HFFc6 (cell line): ENCODE measurements at regions not wholly inside any gene's neighbourhood (a gene's known extent, or its start where the extent isn't known, plus 50 kb on each side); places are given as distances from the start of the nearest gene placed in this dataset.

Source experiments
- DNase-seq: peaks from one replicate; pipeline ENCODE4 v3.0.0-alpha.2; 2018
- H3K27ac Mint-ChIP-seq: 2 replicates; pipeline ENCODE4 v1.8.0; 2020; ENCODE audit warnings: mild to moderate bottlenecking, mixed read lengths
- H3K27me3 Mint-ChIP-seq: 2 replicates; pipeline ENCODE4 v1.8.0; 2021; ENCODE audit warnings: mild to moderate bottlenecking, moderate library complexity, mixed read lengths; ENCODE audit not compliant: insufficient read depth
- H3K36me3 Mint-ChIP-seq: 2 replicates; pipeline ENCODE4 v1.8.0; 2021; ENCODE audit warnings: low read depth, mixed read lengths
- H3K4me1 Mint-ChIP-seq: 2 replicates; pipeline ENCODE4 v1.8.0; 2020; ENCODE audit warnings: low read depth, mixed read lengths
- H3K4me3 Mint-ChIP-seq: 2 replicates; pipeline ENCODE4 v1.8.0; 2020; ENCODE audit warnings: mild to moderate bottlenecking, moderate library complexity, mixed read lengths
- H3K9me3 Mint-ChIP-seq: 2 replicates; pipeline ENCODE4 v1.8.0; 2020; ENCODE audit warnings: mild to moderate bottlenecking, mixed read lengths
- CTCF ChIP-seq: fragments of 200-600 bp; sonication (generic); IDR thresholded peaks from 2 replicates; pipeline ENCODE4 v1.5.0; 2021; ENCODE audit warnings: antibody characterized with exemption, mild to moderate bottlenecking

GRCh38 chr6:147017153-147017552, 187.1 kb upstream of the STXBP5 start:
- Mint-ChIP-seq H3K4me1 (peaks cover 3% of the 10 kb centered on the region), H3K27me3 (no peaks in the 10 kb centered on the region), H3K9me3 (no peaks in the 10 kb centered on the region)

GRCh38 chr6:147019001-147019400, 185.2 kb upstream of the STXBP5 start:
- DNase-seq, result no peak
- Mint-ChIP-seq H3K27ac (no peak overlapping the region), H3K27me3 (no peaks in the 10 kb centered on the region), H3K4me1 (peaks cover 6% of the 10 kb centered on the region), H3K36me3 (no peaks in the 10 kb centered on the region), H3K9me3 (no peaks in the 10 kb centered on the region), H3K4me3 (no peak overlapping the region)
- TF ChIP-seq CTCF, result no peak

More at GRCh38 chr6:147017153-147017552, 187.1 kb upstream of the STXBP5 start:
- TF ChIP-seq CTCF, result no peak
- Mint-ChIP-seq H3K36me3 (no peaks in the 10 kb centered on the region), H3K27ac (no peak overlapping the region), H3K4me3 (no peak overlapping the region)
- DNase-seq, result no peak

GRCh38 chr6:147022041-147022440, 182.2 kb upstream of the STXBP5 start:
- Mint-ChIP-seq H3K4me1 (peaks cover 6% of the 10 kb centered on the region), H3K27me3 (no peaks in the 10 kb centered on the region), H3K9me3 (no peaks in the 10 kb centered on the region), H3K27ac (no peak overlapping the region), H3K4me3 (no peak overlapping the region), H3K36me3 (no peaks in the 10 kb centered on the region)
- no peak for TF ChIP-seq CTCF
- peak; percentile 6 for DNase-seq

GRCh38 chr6:147023148-147023547, 181.1 kb upstream of the STXBP5 start:
- H3K4me1 Mint-ChIP-seq, result peaks cover 6% of the 10 kb centered on the region
- H3K9me3 Mint-ChIP-seq, result no peaks in the 10 kb centered on the region
- no peak overlapping the region for H3K4me3 Mint-ChIP-seq
- H3K27me3 Mint-ChIP-seq, result no peaks in the 10 kb centered on the region
- no peaks in the 10 kb centered on the region for H3K36me3 Mint-ChIP-seq
- no peak for DNase-seq
- no peak for TF ChIP-seq CTCF
- no peak overlapping the region for H3K27ac Mint-ChIP-seq

- Mint-ChIP-seq H3K36me3 (no peaks in the 10 kb centered on the region), H3K4me1 (peaks cover 6% of the 10 kb centered on the region), H3K9me3 (no peaks in the 10 kb centered on the region), H3K27ac (no peak overlapping the region), H3K27me3 (no peaks in the 10 kb centered on the region), H3K4me3 (no peak overlapping the region)
- DNase-seq, result no peak
- no peak for TF ChIP-seq CTCF
Observed at GRCh38 chr6:147023581-147023980, 180.6 kb upstream of the STXBP5 start.

GRCh38 chr6:147029923-147030322, 174.3 kb upstream of the STXBP5 start:
- Mint-ChIP-seq H3K27ac (no peak overlapping the region), H3K36me3 (no peaks in the 10 kb centered on the region), H3K9me3 (no peaks in the 10 kb centered on the region), H3K27me3 (no peaks in the 10 kb centered on the region), H3K4me1 (no peaks in the 10 kb centered on the region), H3K4me3 (no peak overlapping the region)
- DNase-seq, result no peak
- TF ChIP-seq CTCF, result no peak
